Heart left ventricle (tissue), 16 donors: ENCODE measurements at regions not wholly inside any gene's neighbourhood (a gene's known extent, or its start where the extent isn't known, plus 50 kb on each side); places are given as distances from the start of the nearest gene placed in this dataset.
A peak's percentile ranks its signal among the peaks of the same experiment; 100 is the strongest.
"Not testable (repeated sequence)": the region's sequence is repeated elsewhere in the genome, so short reads cannot be mapped to it uniquely, and the experiment has no call there.

ENCODE experiments used
- ATAC-seq, 4 donors: fragments of 200-7000 bp; cut with Tn5 transposase; one replicate each; pipeline ENCODE4 v1.9.1; 2020 to 2022; ENCODE audit warnings: moderate library complexity in 4 of 4, mild to moderate bottlenecking in 3 of 4, moderate number of reproducible peaks in 1 of 4
- DNase-seq, 5 donors: peaks; one replicate each; pipeline ENCODE4 v3.0.0-alpha.2; 2020
- H3K27ac ChIP-seq, 12 donors: fragments of 200-600 bp; sonication (generic) in 4 of 12; one replicate each; pipeline versions ENCODE4 v1.5.0 to v1.8.0; 2016 to 2022; ENCODE audit warnings: mild to moderate bottlenecking in 2 of 12
- H3K27me3 ChIP-seq, 9 donors: fragments of 200-600 bp; sonication (generic) in 2 of 9; one replicate each; pipeline versions ENCODE4 v1.5.1 to v1.8.0; 2016 to 2022; ENCODE audit warnings: mild to moderate bottlenecking in 3 of 9
- H3K36me3 ChIP-seq, 9 donors: fragments of 200-600 bp; sonication (generic) in 2 of 9; one replicate each; pipeline versions ENCODE4 v1.5.0 to v1.8.0; 2018 to 2022; ENCODE audit warnings: mild to moderate bottlenecking in 2 of 9
- H3K4me1 ChIP-seq, 12 donors: fragments of 200-600 bp; sonication (generic) in 4 of 12; one replicate each; pipeline versions ENCODE4 v1.5.0 to v1.8.0; 2016 to 2022; ENCODE audit warnings: mild to moderate bottlenecking in 3 of 12
- H3K4me3 ChIP-seq, 12 donors: fragments of 200-600 bp; sonication (generic) in 4 of 12; one replicate each; pipeline versions ENCODE4 v1.5.0 to v1.8.0; 2017 to 2022; ENCODE audit warnings: mild to moderate bottlenecking in 9 of 12, moderate library complexity in 4 of 12
- H3K9me3 ChIP-seq, 12 donors: fragments of 200-600 bp; sonication (generic) in 4 of 12; one replicate each; pipeline versions ENCODE4 v1.5.0 to v1.8.0; 2016 to 2022; ENCODE audit warnings: mild to moderate bottlenecking in 1 of 12
- POLR2A ChIP-seq, 2 donors: fragments of 450-650 bp; IDR thresholded peaks; one replicate each; pipeline ENCODE4 v1.6.1; 2017; ENCODE audit warnings: antibody characterized with exemption in 2 of 2, mild to moderate bottlenecking in 2 of 2, moderate library complexity in 2 of 2
- WGBS, 4 donors: extraction: QIAGEN DNeasy Blood & Tissue Kit in 2 of 4; methylation state at CpG; one replicate each; pipeline versions ENCODE4 v1.1.5 to v1.1.7; 2013 to 2018; 5-methylcytosine and 5-hydroxymethylcytosine counted together
- intact Hi-C, 10 donors: fragments of 100-400 bp; cut with DNase I; formaldehyde crosslinking; loops; one replicate each; pipeline versions ENCODE4 v1.11.1 to v1.14.2; 2022
- TF ChIP-seq, protein P1 (sequence below), 12 donors: fragments of 200-600 bp; sonication (generic) in 4 of 12; IDR thresholded peaks; one replicate each; pipeline versions ENCODE4 v1.5.0 to v1.8.0; 2018 to 2022; ENCODE audit warnings: antibody characterized with exemption in 12 of 12, mild to moderate bottlenecking in 5 of 12
- donor health status: ischemic (EF 13 %, LVEDD 7.1; RV severe dilation, severe dysfunction).
- donor health status: healthy with polysubstance abuse.
- donor health status: DM: no; HTN: yes; CAD: no.
- donor health status: DM: no; HTN: no; CAD: no.
- donor health status: ischemic (EF 25% LVEDD 6.9; RV normal size, moderate dysfunction).
- donor health status: ischemic (EF 25% LVEDD 5.7; RV mildly dilated, moderate dysfunction).
- donor health status: healthy.
- donor health status: DM: yes; HTN: yes; CAD: no.
- donor health status: ischemic (EF 35%, LVEDD 5.7; RV mildly dilated, moderate dysfunction).
- donor health status: nonischemic (EF 11% LVEDD 7.7; RV severe dilation, severe dysfunction).
- donor health status: DM: yes; HTN: yes; CAD: no.
- donor health status: PGD.
- donor health status: ischemic (EF 29% LVEDD 5.4; RV normal size, mild dysfunction).
- donor health status: nonischemic (EF 23%, LVEDD 6.1; RV moderate dilation, normal function).

DNA sequence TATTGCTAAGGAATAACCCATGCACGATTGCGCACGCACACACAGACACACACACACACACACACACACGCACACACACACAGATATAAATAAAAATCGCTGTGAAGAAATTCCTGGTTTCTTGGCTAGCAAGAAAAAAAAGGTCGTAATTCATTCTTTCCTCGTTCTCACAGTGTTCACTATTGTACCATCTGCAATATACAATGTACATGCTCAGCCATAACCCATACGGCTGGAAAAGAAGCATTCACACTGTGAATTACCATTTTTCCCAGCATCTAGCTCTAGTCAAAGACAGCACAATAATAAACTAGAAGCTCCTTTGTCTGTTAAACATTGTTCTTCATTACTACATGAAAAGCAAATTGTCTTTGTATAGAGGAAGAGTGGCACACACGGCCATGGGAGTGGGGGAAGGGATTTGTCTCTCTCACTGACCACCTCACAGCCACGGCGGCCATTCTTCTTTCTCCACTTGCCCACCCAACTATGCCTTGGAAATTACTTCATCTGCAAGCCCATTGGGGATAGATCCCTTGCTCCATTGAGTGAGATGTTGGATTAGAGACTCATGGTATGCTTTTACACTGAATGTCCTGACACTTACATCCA is 115.3 kb upstream of the ID4 start:
- H3K27ac ChIP-seq: no peak overlapping the region
- no peaks in the 10 kb centered on the region for H3K9me3 ChIP-seq
- H3K4me3 ChIP-seq: no peak overlapping the region
- DNase-seq (no peak), ATAC-seq (no peak)
- peaks cover 0 to 5% (median 0%) of the 10 kb centered on the region in 9 donors for H3K27me3 ChIP-seq
- H3K4me1 ChIP-seq: peaks cover 0 to 8% (median 0%) of the 10 kb centered on the region in 12 donors
- intact Hi-C loops: no loop called here
- H3K36me3 ChIP-seq: no peaks in the 10 kb centered on the region
- TF ChIP-seq, protein P1, sequence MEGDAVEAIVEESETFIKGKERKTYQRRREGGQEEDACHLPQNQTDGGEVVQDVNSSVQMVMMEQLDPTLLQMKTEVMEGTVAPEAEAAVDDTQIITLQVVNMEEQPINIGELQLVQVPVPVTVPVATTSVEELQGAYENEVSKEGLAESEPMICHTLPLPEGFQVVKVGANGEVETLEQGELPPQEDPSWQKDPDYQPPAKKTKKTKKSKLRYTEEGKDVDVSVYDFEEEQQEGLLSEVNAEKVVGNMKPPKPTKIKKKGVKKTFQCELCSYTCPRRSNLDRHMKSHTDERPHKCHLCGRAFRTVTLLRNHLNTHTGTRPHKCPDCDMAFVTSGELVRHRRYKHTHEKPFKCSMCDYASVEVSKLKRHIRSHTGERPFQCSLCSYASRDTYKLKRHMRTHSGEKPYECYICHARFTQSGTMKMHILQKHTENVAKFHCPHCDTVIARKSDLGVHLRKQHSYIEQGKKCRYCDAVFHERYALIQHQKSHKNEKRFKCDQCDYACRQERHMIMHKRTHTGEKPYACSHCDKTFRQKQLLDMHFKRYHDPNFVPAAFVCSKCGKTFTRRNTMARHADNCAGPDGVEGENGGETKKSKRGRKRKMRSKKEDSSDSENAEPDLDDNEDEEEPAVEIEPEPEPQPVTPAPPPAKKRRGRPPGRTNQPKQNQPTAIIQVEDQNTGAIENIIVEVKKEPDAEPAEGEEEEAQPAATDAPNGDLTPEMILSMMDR (IDR thresholded peaks at IDR 0.05): no peak
- no peak for TF ChIP-seq POLR2A (IDR thresholded peaks at IDR 0.05)
- 84 to 88% (median 86%) methylated on average over 11 of the region's 11 CpGs for WGBS, 4 donors

DNA sequence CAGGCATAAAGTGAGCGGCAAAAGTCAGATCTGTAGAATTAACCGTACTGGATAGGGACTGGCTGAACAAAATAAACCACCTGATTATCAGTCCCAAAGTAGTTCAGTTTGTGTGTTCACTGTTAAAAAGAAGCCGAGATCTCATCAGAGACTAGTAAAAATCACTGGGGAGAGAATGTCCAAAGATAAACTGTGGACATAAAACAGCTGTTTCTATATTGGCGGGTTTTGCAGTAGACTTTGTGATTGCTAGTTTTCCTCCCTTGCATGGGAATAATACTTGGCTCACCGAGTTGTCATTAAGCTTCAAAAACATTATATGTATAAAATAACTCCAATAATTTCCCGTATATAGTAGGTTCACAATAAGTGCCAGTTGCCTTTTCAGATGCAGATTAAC is 114.2 kb upstream of the ID4 start:
- H3K4me3 ChIP-seq: no peak overlapping the region
- peaks cover 0 to 8% (median 0%) of the 10 kb centered on the region in 12 donors for H3K4me1 ChIP-seq
- DNase-seq: no peak
- peaks cover 0 to 5% (median 0%) of the 10 kb centered on the region in 9 donors for H3K27me3 ChIP-seq
- TF ChIP-seq, protein P1 (IDR thresholded peaks at IDR 0.05): no peak
- TF ChIP-seq POLR2A (IDR thresholded peaks at IDR 0.05): no peak
- H3K36me3 ChIP-seq: no peaks in the 10 kb centered on the region
- H3K9me3 ChIP-seq: no peaks in the 10 kb centered on the region
- peak overlapping the region in 4 of 12 donors; percentile 23 to 67 (median 36) for H3K27ac ChIP-seq
- ATAC-seq: peak in 1 of 4 donors; percentile 49
- intact Hi-C loops: no loop called here
- 60 to 71% (median 65%) methylated on average over 6 of the region's 6 CpGs for WGBS, 4 donors

DNA sequence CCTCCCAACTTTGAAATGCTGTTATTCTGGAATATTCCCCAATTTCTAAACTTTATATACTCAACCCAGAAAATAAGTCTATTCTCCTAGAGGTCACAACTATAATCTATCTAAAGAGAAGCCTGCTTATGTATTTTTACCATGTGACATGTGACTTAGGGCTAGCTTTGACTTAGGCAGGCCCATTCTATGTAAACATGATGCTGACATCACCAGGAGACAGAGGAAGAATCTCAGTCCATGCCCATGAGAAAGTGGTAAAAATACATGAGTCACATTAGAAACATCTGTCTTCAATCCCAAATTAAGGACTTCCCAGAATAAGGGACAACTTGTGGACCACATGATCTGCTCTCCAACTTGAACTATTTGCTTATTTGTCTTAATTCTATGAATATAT is 113.6 kb upstream of the ID4 start:
- peaks cover 0 to 8% (median 0%) of the 10 kb centered on the region in 12 donors for H3K4me1 ChIP-seq
- intact Hi-C loops: no loop called here
- no peak for TF ChIP-seq POLR2A (IDR thresholded peaks at IDR 0.05)
- TF ChIP-seq, protein P1 (IDR thresholded peaks at IDR 0.05): peak in 1 of 12 donors; percentile 2
- H3K27me3 ChIP-seq: peaks cover 0 to 5% (median 0%) of the 10 kb centered on the region in 9 donors
- H3K9me3 ChIP-seq: no peaks in the 10 kb centered on the region
- no peak for DNase-seq
- H3K36me3 ChIP-seq: no peaks in the 10 kb centered on the region
- ATAC-seq: peak in 2 of 4 donors; percentile 55 to 61
- H3K4me3 ChIP-seq: no peak overlapping the region
- H3K27ac ChIP-seq: peak overlapping the region in 4 of 12 donors; percentile 23 to 67 (median 36)

DNA sequence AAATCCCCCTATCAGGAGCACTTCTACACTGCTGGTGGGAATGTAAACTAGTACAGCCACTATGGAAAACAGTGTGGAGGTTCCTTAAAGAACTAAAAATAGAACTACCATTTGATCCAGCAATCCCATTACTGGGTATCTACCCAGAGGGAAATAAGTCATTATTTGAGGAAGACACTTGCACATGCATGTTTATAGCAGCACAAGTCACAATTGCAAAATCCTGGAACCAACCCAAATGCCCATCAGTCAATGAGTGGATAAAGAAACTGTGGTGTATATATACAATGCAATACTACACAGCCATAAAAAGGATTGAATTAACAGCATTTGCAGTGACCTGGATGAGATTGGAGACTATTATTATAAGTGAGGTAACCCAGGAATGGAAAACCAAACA is 111.7 kb upstream of the ID4 start:
- H3K27me3 ChIP-seq, ATAC-seq, DNase-seq, H3K9me3 ChIP-seq, intact Hi-C loops, H3K36me3 ChIP-seq, H3K4me3 ChIP-seq, H3K4me1 ChIP-seq, H3K27ac ChIP-seq: not testable (repeated sequence)

DNA sequence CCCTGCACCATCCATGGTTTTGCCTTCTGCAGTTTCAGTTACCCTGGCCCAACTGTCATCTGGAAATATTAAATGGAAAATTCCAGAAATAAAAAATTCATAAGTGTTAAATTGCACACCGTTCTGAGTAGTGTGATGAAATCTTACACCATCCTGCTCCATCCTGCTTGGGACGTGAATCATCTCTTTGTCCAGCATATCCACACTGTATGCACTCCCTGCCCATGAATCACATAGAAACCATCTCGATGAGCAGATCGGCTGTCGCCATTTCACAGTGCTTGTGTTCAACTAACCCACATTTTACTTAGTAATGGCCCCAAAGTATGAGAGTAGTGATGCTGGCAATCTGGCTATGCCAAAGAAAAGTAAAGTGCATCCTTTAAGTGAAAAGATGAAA is 105.9 kb upstream of the ID4 start:
- no peak for ATAC-seq
- Histone ChIP-seq H3K27me3 (no peaks in the 10 kb centered on the region), H3K27ac (no peak overlapping the region), H3K4me1 (no peaks in the 10 kb centered on the region), H3K4me3 (no peak overlapping the region), H3K9me3 (peaks cover 0 to 11% (median 0%) of the 10 kb centered on the region in 12 donors), H3K36me3 (no peaks in the 10 kb centered on the region)
- TF ChIP-seq POLR2A (IDR thresholded peaks at IDR 0.05): no peak
- TF ChIP-seq, protein P1 (IDR thresholded peaks at IDR 0.05): no peak
- DNase-seq: no peak
- WGBS, 4 donors: 84 to 91% (median 86%) methylated on average over 5 of the region's 5 CpGs
- intact Hi-C loops: no loop called here
